HepG2 (cell line): ENCODE measurements at regions not wholly inside any gene's neighbourhood (a gene's known extent, or its start where the extent isn't known, plus 50 kb on each side); places are given as distances from the start of the nearest gene placed in this dataset.

Experiments used
- ATAC-seq: fragments of 200-7000 bp; cut with Tn5 transposase; 3 replicates; pipeline ENCODE4 v1.9.1; 2020; ENCODE audit warnings: mild to moderate bottlenecking, moderate library complexity
- BruUV-seq: library from RNA; stranded (reverse); fragments of 400-500 nt; replicated peaks from 2 replicates; lab custom pipeline; 2021; lab: Mats Ljungman, UMichigan
- CTCF ChIA-PET: fragments of 300-600 bp; formaldehyde crosslinking; extraction: SDS; loops from one replicate; lab custom pipeline; 2021; ENCODE audit warnings: low total read pairs, inconsistent platforms, low intra/inter-chr PET ratio; lab: Yijun Ruan, JAX
- POLR2A ChIA-PET: fragments of 350-600 bp; sonication (Branson Sonifier 250); formaldehyde crosslinking; loops from one replicate; lab custom pipeline; 2020; ENCODE audit warnings: antibody characterized with exemption, inconsistent platforms; lab: Yijun Ruan, JAX
- DNase-seq: peaks from one replicate; pipeline ENCODE4 v3.0.0-alpha.2; 2015; ENCODE audit warnings: low spot score
- FAIRE-seq: peaks from 3 replicates; lab custom pipeline; 2011; peaks lifted over from hg19 to GRCh38; lab: Jason Lieb, UNC
- H2AFZ ChIP-seq: one replicate; pipeline ENCODE4 v1.6.1; 2011; ENCODE audit warnings: low read length, inconsistent platforms
- H3K27ac ChIP-seq: fragments of 300-600 bp; 3 replicates; pipeline ENCODE4 v1.8.0; 2011; ENCODE audit warnings: mixed run types, mild to moderate bottlenecking, mixed read lengths, low read length, inconsistent platforms; ENCODE audit not compliant: insufficient read depth; ENCODE audit errors: extremely low read length
- H3K27me3 ChIP-seq, 2 experiments: fragments of 200-600 bp in 1 of 2; 2 replicates in 1 of 2; 3 replicates in 1 of 2; pipeline versions ENCODE4 v1.6.0 to v1.8.0; 2011; ENCODE audit warnings: low read length in 2 of 2, mild to moderate bottlenecking in 2 of 2, moderate library complexity in 2 of 2, inconsistent platforms in 1 of 2; ENCODE audit not compliant: insufficient read depth in 2 of 2, control insufficient read depth in 1 of 2
- H3K36me3 ChIP-seq, 2 experiments: fragments of 200-600 bp in 1 of 2; replicated peaks in 1 of 2; 2 replicates in 1 of 2; 3 replicates in 1 of 2; pipeline versions ENCODE4 v1.5.1 to v1.8.0; 2011; ENCODE audit warnings: low read length in 2 of 2, inconsistent platforms in 1 of 2; ENCODE audit not compliant: insufficient read depth in 2 of 2, control insufficient read depth in 1 of 2
- H3K4me1 ChIP-seq: 2 replicates; pipeline ENCODE4 v1.5.1; 2012; ENCODE audit warnings: low read length, inconsistent platforms; ENCODE audit not compliant: insufficient read depth
- H3K4me2 ChIP-seq: 2 replicates; pipeline ENCODE4 v1.6.0; 2011; ENCODE audit warnings: low read depth, low read length, inconsistent platforms
- H3K4me3 ChIP-seq, 3 experiments: fragments of 200-600 bp in 1 of 3; sonication (generic), shearing (Covaris generic) in 1 of 3; replicated peaks in 1 of 3; 2 replicates each; pipeline ENCODE4 v1.5.1; 2011 to 2016; ENCODE audit warnings: low read length in 3 of 3, inconsistent platforms in 2 of 3, low read depth in 2 of 3, mild to moderate bottlenecking in 2 of 3, control low read depth in 1 of 3, mixed read lengths in 1 of 3; ENCODE audit not compliant: insufficient read depth in 1 of 3
- H3K79me2 ChIP-seq: one replicate; pipeline ENCODE4 v1.6.1; 2011; ENCODE audit warnings: low read length, inconsistent platforms; ENCODE audit not compliant: insufficient read depth
- H3K9ac ChIP-seq: 2 replicates; pipeline ENCODE4 v1.6.0; 2011; ENCODE audit warnings: mild to moderate bottlenecking, low read depth, low read length, inconsistent platforms; ENCODE audit not compliant: insufficient read depth
- H3K9me3 ChIP-seq: 2 replicates; pipeline ENCODE4 v1.5.1; 2012; ENCODE audit warnings: mild to moderate bottlenecking, low read length
- H4K20me1 ChIP-seq: 2 replicates; pipeline ENCODE4 v1.6.0; 2011; ENCODE audit warnings: inconsistent platforms, mild to moderate bottlenecking, low read length, moderate library complexity; ENCODE audit not compliant: insufficient read depth
- ASH2L ChIP-seq: fragments of 300-600, 200-600 bp; sonication (generic); IDR thresholded peaks from 2 replicates; pipeline ENCODE4 v1.7.0; 2017; ENCODE audit warnings: low read depth, mild to moderate bottlenecking, moderate library complexity, mixed read lengths, low read length; ENCODE audit not compliant: insufficient read length
- CEBPB ChIP-seq: IDR thresholded peaks from 2 replicates; pipeline ENCODE4 v1.6.1; 2011; ENCODE audit warnings: low read depth, low read length, improper control_type of control experiment, borderline replicate concordance
- CSRNP1 ChIP-seq: sonication (generic); formaldehyde crosslinking; IDR thresholded peaks from 2 replicates; pipeline ENCODE4 v1.8.1; 2023; ENCODE audit warnings: mild to moderate bottlenecking, missing genetic modification reagents
- MXD3 ChIP-seq: IDR thresholded peaks from 2 replicates; pipeline ENCODE4 v1.6.1; 2016; ENCODE audit warnings: mild to moderate bottlenecking, missing biosample characterization, missing genetic modification reagents
- ZNF580 ChIP-seq: IDR thresholded peaks from 2 replicates; pipeline ENCODE4 v1.6.1; 2016; ENCODE audit warnings: low read depth, borderline replicate concordance
- ZNF704 ChIP-seq: sonication (generic); formaldehyde crosslinking; IDR thresholded peaks from 2 replicates; pipeline ENCODE4 v1.8.1; 2023; ENCODE audit warnings: mild to moderate bottlenecking, inconsistent platforms, moderate library complexity, missing genetic modification reagents, borderline replicate concordance
- ZNF746 ChIP-seq: sonication (generic); formaldehyde crosslinking; IDR thresholded peaks from 2 replicates; pipeline ENCODE4 v1.8.0; 2022; ENCODE audit warnings: mild to moderate bottlenecking, missing genetic modification reagents
- WGBS: methylation state at CpG from one replicate; pipeline ENCODE4 v1.1.6; 2017; ENCODE audit warnings: low lambda C conversion rate; 5-methylcytosine and 5-hydroxymethylcytosine counted together
- in situ Hi-C: cut with HindIII; loops from 2 replicates; pipeline ENCODE4 v1.10.0; 2017; ENCODE audit warnings: low pct_unique_long_range_greater_than_20kb; ENCODE audit not compliant: extremely low pct_ligation_motif_present
- intact Hi-C: fragments of 100-400 bp; cut with micrococcal nuclease; formaldehyde crosslinking; loops from one replicate; pipeline ENCODE4 v1.10.0; 2022; ENCODE audit not compliant: unreplicated experiment

- TF ChIP-seq CSRNP1 (CRISPR knock-in tag): no peak
- no peak for TF ChIP-seq ASH2L
- no peak for TF ChIP-seq ZNF704 (CRISPR knock-in tag)
- TF ChIP-seq MXD3 (CRISPR knock-in tag): no peak
- Histone ChIP-seq H3K79me2 (no peaks in the 10 kb centered on the region), H3K9me3 (no peaks in the 10 kb centered on the region), H3K36me3 (no peaks in the 10 kb centered on the region), H2AFZ (no peak overlapping the region), H4K20me1 (no peaks in the 10 kb centered on the region), H3K27ac (no peak overlapping the region), H3K4me3 (no peak overlapping the region), H3K4me2 (no peak overlapping the region), H3K4me1 (no peaks in the 10 kb centered on the region), H3K27me3 (no peaks in the 10 kb centered on the region), H3K9ac (no peak overlapping the region)
- no TSS peak for BruUV-seq
- DNase-seq (no peak), ATAC-seq (no peak), FAIRE-seq (no peak)
- POLR2A ChIA-PET: no interaction called here
- in situ Hi-C loops: no loop called here
- 17% methylated on average over 6 of the region's 6 CpGs for WGBS
- intact Hi-C loops: no loop called here
- CTCF ChIA-PET: no interaction called here
Measured at GRCh38 chr12:5251092-5251491, 180.8 kb upstream of the NTF3 start.

GRCh38 chr12:5251786-5252185, 180.1 kb upstream of the NTF3 start:
- no peak overlapping the region for H3K9ac ChIP-seq
- ChIA-PET CTCF (no interaction called here), POLR2A (no interaction called here)
- TF ChIP-seq ZNF580 (no peak), ZNF746 (CRISPR knock-in tag) (no peak), CEBPB (peak; percentile 40; the same call in 1 of the 2 replicates)
- intact Hi-C loops (no loop called here), in situ Hi-C loops (no loop called here)
- H3K27me3 ChIP-seq: no peaks in the 10 kb centered on the region
- H3K79me2 ChIP-seq: no peaks in the 10 kb centered on the region
- ATAC-seq (no peak), FAIRE-seq (no peak), DNase-seq (no peak)
- H3K4me3 ChIP-seq: no peak overlapping the region
- H3K4me1 ChIP-seq: no peaks in the 10 kb centered on the region
- H2AFZ ChIP-seq: no peak overlapping the region
- 43% methylated on average over 6 of the region's 6 CpGs for WGBS
- H3K9me3 ChIP-seq: no peaks in the 10 kb centered on the region
- no peaks in the 10 kb centered on the region for H3K36me3 ChIP-seq
- BruUV-seq: no TSS peak
- no peaks in the 10 kb centered on the region for H4K20me1 ChIP-seq
- H3K4me2 ChIP-seq: no peak overlapping the region
- H3K27ac ChIP-seq: no peak overlapping the region
